AG09319 (cell line): ENCODE measurements at regions not wholly inside any gene's neighbourhood (a gene's known extent, or its start where the extent isn't known, plus 50 kb on each side); places are given as distances from the start of the nearest gene placed in this dataset.

Experiments used
- DNase-seq: peaks from one replicate; pipeline ENCODE4 v3.0.0-alpha.2; 2010; ENCODE audit warnings: low read depth; ENCODE audit errors: extremely low read depth
- CTCF ChIP-seq: IDR thresholded peaks from 2 replicates; pipeline ENCODE4 v1.5.1; 2011; ENCODE audit warnings: low read depth, mild to moderate bottlenecking, inconsistent platforms, low read length, moderate library complexity

DNA sequence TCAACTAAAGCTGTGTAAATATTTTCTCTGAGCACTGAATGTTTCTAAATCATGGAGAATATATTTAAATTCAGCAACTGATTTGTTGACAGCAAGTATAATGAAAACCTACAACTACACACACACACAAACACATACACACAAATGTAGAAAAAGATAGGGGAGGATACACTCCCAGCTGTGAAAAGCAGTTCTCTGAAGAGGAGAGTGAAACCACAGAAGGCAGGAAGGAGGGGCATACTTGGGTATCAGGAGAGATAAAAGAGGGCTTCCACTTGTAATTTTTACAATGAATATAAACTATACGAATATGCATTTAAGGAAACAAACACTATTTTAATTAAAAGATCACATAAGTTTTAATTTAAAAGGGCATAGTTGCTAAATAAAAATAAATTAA lies 227.8 kb upstream of the SLC24A2 start:
- no peak for DNase-seq
- TF ChIP-seq CTCF = no peak

DNA sequence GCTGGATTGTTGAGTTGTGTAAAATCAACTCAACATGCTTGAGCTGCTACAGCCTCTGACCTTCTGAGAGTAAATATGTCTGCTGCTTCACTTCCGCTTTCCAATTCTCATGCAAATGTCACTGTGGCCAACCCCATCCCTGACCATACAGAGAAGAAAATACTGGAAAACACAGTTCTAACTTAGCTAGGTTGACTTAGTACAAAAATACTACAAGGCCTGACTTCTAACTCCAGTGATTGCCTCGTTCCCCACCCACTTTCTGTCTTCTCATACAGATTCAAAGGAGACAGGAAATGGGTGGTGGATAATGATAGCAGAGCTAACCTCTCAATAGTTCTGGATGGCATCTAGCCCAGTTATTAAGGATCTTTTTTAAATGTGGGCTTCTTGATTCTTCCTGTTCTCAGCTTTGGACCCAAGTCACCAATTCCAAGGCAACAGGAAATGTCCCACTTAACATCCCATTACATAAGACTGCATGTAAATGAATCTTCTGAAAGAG lies 226.6 kb upstream of the SLC24A2 start:
- no peak for TF ChIP-seq CTCF
- DNase-seq = no peak

DNA sequence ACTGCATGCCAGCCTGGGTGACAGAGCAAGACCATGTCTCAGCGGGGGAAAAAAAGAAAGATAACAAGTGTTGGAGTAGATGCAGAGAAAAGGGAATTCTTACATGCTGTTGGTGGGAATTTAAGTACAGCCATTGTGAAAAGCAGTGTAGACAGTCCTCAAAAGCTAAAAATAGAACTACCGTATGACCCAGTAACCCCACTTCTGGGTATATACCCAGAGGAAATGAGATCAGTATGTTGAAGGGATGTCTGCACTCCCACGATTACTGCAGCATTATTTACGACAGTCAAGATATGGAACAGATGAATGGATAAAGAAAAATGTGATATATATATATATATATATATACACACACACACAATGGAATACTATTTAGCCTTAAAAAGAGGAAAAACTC lies 225.3 kb upstream of the SLC24A2 start:
- no peak for DNase-seq
- no peak for TF ChIP-seq CTCF

- no peak for TF ChIP-seq CTCF
These were observed 223.4 kb upstream of the SLC24A2 start for GRCh38 chr9:20012232-20012631.

DNA sequence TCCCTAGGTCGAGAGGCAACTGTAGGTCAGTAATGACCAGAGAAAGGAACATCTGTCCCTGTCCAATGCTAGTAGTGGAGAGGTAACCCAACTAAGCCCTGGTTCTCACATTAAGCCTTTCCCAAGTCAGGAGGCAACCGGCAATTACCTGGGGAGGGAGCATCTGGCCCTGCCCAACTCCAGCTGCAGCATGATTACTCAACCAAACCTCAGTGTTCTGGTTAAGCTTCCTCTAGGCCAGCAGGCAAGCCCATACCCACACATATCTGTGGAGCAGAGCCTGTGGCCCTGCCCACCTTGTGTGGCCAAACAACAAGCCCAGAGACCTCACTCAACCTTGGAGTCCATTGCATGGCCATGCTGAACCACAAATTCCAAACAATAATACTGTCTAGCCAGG lies 220.8 kb upstream of the SLC24A2 start:
- DNase-seq = no peak
- TF ChIP-seq CTCF = no peak

More at GRCh38 chr9:20012232-20012631, 223.4 kb upstream of the SLC24A2 start:
- no peak for DNase-seq

GRCh38 chr9:20002011-20002410 lies 213.2 kb upstream of the SLC24A2 start:
- no peak for DNase-seq
- no peak for TF ChIP-seq CTCF

- TF ChIP-seq CTCF = no peak
- DNase-seq = no peak
These were observed 212.2 kb upstream of the SLC24A2 start for GRCh38 chr9:20001058-20001457.
